ENCODE measurements at regions not wholly inside any gene's neighbourhood (a gene's known extent, or its start where the extent isn't known, plus 50 kb on each side); places are given as distances from the start of the nearest gene placed in this dataset.

DNA sequence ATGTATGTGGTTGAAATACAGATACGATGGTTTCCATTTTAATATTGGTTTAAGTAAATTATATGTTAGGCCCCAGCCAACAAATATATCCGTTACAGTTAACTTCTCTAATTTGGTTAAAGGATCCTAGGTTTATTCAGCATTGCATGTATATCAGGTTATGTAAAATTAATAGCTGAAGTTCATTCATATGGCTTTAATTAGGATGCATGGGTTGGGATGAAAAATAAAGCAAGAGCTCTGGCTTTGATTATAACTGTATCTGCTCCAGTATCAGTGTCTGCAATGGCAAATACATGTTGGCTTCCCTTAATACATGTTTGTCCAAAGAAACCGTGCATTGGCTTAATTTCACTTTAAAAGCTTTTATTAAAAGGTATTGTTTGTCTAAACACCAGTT is 435.7 kb upstream of the SETBP1 start:
- no peak for ATAC-seq (ENCODE audit: insufficient number of reproducible peaks, low FRiP score, low read depth)
- TF ChIP-seq, protein P1, sequence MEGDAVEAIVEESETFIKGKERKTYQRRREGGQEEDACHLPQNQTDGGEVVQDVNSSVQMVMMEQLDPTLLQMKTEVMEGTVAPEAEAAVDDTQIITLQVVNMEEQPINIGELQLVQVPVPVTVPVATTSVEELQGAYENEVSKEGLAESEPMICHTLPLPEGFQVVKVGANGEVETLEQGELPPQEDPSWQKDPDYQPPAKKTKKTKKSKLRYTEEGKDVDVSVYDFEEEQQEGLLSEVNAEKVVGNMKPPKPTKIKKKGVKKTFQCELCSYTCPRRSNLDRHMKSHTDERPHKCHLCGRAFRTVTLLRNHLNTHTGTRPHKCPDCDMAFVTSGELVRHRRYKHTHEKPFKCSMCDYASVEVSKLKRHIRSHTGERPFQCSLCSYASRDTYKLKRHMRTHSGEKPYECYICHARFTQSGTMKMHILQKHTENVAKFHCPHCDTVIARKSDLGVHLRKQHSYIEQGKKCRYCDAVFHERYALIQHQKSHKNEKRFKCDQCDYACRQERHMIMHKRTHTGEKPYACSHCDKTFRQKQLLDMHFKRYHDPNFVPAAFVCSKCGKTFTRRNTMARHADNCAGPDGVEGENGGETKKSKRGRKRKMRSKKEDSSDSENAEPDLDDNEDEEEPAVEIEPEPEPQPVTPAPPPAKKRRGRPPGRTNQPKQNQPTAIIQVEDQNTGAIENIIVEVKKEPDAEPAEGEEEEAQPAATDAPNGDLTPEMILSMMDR (IDR thresholded peaks at IDR 0.05): no peak

GRCh38 chr18:44246001-44246400 is 434.7 kb upstream of the SETBP1 start:
- H3K36me3 ChIP-seq: no peaks in the 10 kb centered on the region
- TF ChIP-seq, protein P1 (IDR thresholded peaks at IDR 0.05): no peak
- H3K4me3 ChIP-seq: no peak overlapping the region
- no peak for DNase-seq (ENCODE audit: low spot score)
- no peaks in the 10 kb centered on the region for H3K9me3 ChIP-seq
- no peaks in the 10 kb centered on the region for H3K27me3 ChIP-seq (replicated peaks; ENCODE audit: insufficient read depth)
- no peaks in the 10 kb centered on the region for H3K4me1 ChIP-seq (ENCODE audit: control insufficient read depth in 1 of 2, low read depth in 2 of 2)
- no peak overlapping the region for H3K27ac ChIP-seq
- no peak for ATAC-seq (ENCODE audit: insufficient number of reproducible peaks, low FRiP score, low read depth)

More for the DNA sequence above, 435.7 kb upstream of the SETBP1 start:
- Histone ChIP-seq H3K9me3 (no peaks in the 10 kb centered on the region), H3K27ac (no peak overlapping the region), H3K36me3 (no peaks in the 10 kb centered on the region), H3K4me3 (no peak overlapping the region), H3K4me1 (ENCODE audit: control insufficient read depth in 1 of 2, low read depth in 2 of 2) (no peaks in the 10 kb centered on the region), H3K27me3 (replicated peaks; ENCODE audit: insufficient read depth) (no peaks in the 10 kb centered on the region)
- DNase-seq (ENCODE audit: low spot score): no peak

DNA sequence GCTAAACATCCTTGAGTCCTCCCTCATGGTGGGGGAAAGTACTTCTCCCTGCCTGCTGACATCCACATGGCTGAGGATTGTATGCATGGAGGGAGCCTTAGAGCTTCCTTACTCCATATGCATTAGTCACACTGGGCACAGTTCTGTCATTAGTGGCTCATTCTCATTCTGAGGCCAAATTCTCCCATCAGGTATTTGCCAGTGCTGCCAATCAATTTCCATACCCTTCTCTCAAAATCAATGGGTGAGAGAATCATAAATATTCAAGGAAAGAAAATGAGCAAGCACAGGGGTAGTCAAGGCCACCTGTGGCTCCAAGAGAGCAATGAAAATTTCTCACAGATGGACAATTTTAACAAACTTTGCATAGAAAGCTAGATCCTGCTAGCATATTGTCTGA is 422.6 kb upstream of the SETBP1 start:
- DNase-seq (ENCODE audit: low spot score) (no peak), ATAC-seq (ENCODE audit: insufficient number of reproducible peaks, low FRiP score, low read depth) (no peak)
- TF ChIP-seq, protein P1 (IDR thresholded peaks at IDR 0.05): no peak
- Histone ChIP-seq H3K36me3 (no peaks in the 10 kb centered on the region), H3K4me3 (no peak overlapping the region), H3K27ac (no peak overlapping the region), H3K4me1 (ENCODE audit: control insufficient read depth in 1 of 2, low read depth in 2 of 2) (no peaks in the 10 kb centered on the region), H3K27me3 (replicated peaks; ENCODE audit: insufficient read depth) (no peaks in the 10 kb centered on the region), H3K9me3 (peaks cover 14% of the 10 kb centered on the region)

DNA sequence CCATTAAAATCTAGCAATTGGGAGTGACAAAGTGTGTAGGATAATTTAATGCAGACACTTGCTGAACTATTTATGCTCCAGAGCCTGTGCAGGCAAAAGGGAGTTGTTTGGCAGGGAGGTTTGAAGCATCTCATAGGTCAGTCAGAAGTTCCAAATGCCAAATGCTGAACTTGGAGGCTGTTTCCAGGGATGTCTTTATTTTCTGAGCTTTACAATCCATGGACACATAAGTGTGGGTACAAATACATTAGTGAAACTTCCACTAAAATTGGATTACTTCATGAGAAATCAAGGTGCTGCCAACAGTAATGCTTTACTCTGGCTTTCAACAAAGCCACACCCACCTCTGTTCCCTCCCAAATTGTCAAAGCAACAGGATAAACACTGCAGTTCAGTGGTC is 422.1 kb upstream of the SETBP1 start:
- H3K9me3 ChIP-seq: peaks cover 17% of the 10 kb centered on the region
- H3K27ac ChIP-seq: no peak overlapping the region
- H3K4me1 ChIP-seq (ENCODE audit: control insufficient read depth in 1 of 2, low read depth in 2 of 2): no peaks in the 10 kb centered on the region
- H3K27me3 ChIP-seq (replicated peaks; ENCODE audit: insufficient read depth): no peaks in the 10 kb centered on the region
- no peak overlapping the region for H3K4me3 ChIP-seq
- TF ChIP-seq, protein P1 (IDR thresholded peaks at IDR 0.05): no peak
- ATAC-seq (ENCODE audit: insufficient number of reproducible peaks, low FRiP score, low read depth) (no peak), DNase-seq (ENCODE audit: low spot score) (no peak)
- no peaks in the 10 kb centered on the region for H3K36me3 ChIP-seq

- TF ChIP-seq, protein P1 (IDR thresholded peaks at IDR 0.05): no peak
- H3K27ac ChIP-seq: no peak overlapping the region
- H3K27me3 ChIP-seq (replicated peaks; ENCODE audit: insufficient read depth): no peaks in the 10 kb centered on the region
- no peak for ATAC-seq (ENCODE audit: insufficient number of reproducible peaks, low FRiP score, low read depth)
- no peak for DNase-seq (ENCODE audit: low spot score)
- H3K4me3 ChIP-seq: no peak overlapping the region
- peaks cover 17% of the 10 kb centered on the region for H3K9me3 ChIP-seq
- no peaks in the 10 kb centered on the region for H3K36me3 ChIP-seq
- H3K4me1 ChIP-seq (ENCODE audit: control insufficient read depth in 1 of 2, low read depth in 2 of 2): no peaks in the 10 kb centered on the region
Measured at GRCh38 chr18:44259610-44260009, 421.1 kb upstream of the SETBP1 start.

All from thoracic aorta (tissue), 2 donors.